ENCODE measurements at regions not wholly inside any gene's neighbourhood (a gene's known extent, or its start where the extent isn't known, plus 50 kb on each side); places are given as distances from the start of the nearest gene placed in this dataset.

- TF ChIP-seq TSHZ2 (CRISPR knock-in tag; IDR thresholded peaks at IDR 0.05) = no peak
- no peak for TF ChIP-seq GLIS3 (CRISPR knock-in tag; IDR thresholded peaks at IDR 0.05)
- no peak for TF ChIP-seq ARNTL (CRISPR knock-in tag; IDR thresholded peaks at IDR 0.05; ENCODE audit: borderline replicate concordance, low read depth)
- no peak for TF ChIP-seq POU6F1 (CRISPR knock-in tag; IDR thresholded peaks at IDR 0.05; ENCODE audit: borderline replicate concordance, low read depth)
- no peak for TF ChIP-seq TCF4 (CRISPR knock-in tag; IDR thresholded peaks at IDR 0.05; ENCODE audit: borderline replicate concordance)
- no peak for TF ChIP-seq SNAI2 (CRISPR knock-in tag; IDR thresholded peaks at IDR 0.05)
- no peak for TF ChIP-seq CREB5 (CRISPR knock-in tag; IDR thresholded peaks at IDR 0.05; ENCODE audit: low read depth)
- ATAC-seq = no peak
Measured at GRCh38 chr1:94611681-94612475, 70.3 kb upstream of the F3 start.

- no peak for TF ChIP-seq SNAI2 (CRISPR knock-in tag; IDR thresholded peaks at IDR 0.05)
- TF ChIP-seq GLIS3 (CRISPR knock-in tag; IDR thresholded peaks at IDR 0.05) = no peak
- TF ChIP-seq ISL1 (CRISPR knock-in tag; IDR thresholded peaks at IDR 0.05) = no peak
- TF ChIP-seq RARB (CRISPR knock-in tag; IDR thresholded peaks at IDR 0.05) = no peak
- TF ChIP-seq TSHZ2 (CRISPR knock-in tag; IDR thresholded peaks at IDR 0.05) = no peak
- no peak for TF ChIP-seq ZFP30 (CRISPR knock-in tag; IDR thresholded peaks at IDR 0.05)
- no peak for TF ChIP-seq ZNF8 (CRISPR knock-in tag; IDR thresholded peaks at IDR 0.05)
- no peak for TF ChIP-seq CSDC2 (CRISPR knock-in tag; IDR thresholded peaks at IDR 0.05)
- TF ChIP-seq ZNF70 (CRISPR knock-in tag; IDR thresholded peaks at IDR 0.05) = no peak
- TF ChIP-seq TCF4 (CRISPR knock-in tag; IDR thresholded peaks at IDR 0.05; ENCODE audit: borderline replicate concordance) = no peak
- TF ChIP-seq BACH2 (CRISPR knock-in tag; IDR thresholded peaks at IDR 0.05; ENCODE audit: borderline replicate concordance) = no peak
- TF ChIP-seq ZC3H10 (CRISPR knock-in tag; IDR thresholded peaks at IDR 0.05) = no peak
- TF ChIP-seq PPARA (CRISPR knock-in tag; IDR thresholded peaks at IDR 0.05; ENCODE audit: borderline replicate concordance) = no peak
- no peak for TF ChIP-seq ZNF565 (CRISPR knock-in tag; conservative IDR thresholded peaks at IDR 0.05; ENCODE audit: low read depth)
- no peak for TF ChIP-seq CSRNP3 (CRISPR knock-in tag; IDR thresholded peaks at IDR 0.05)
- no peak for ATAC-seq
Measured at GRCh38 chr1:94609619-94610018, 68.1 kb upstream of the F3 start.

GRCh38 chr1:94608852-94609530, 67.4 kb upstream of the F3 start:
- TF ChIP-seq SNAI2 (CRISPR knock-in tag; IDR thresholded peaks at IDR 0.05) (no peak), ESRRG (CRISPR knock-in tag; IDR thresholded peaks at IDR 0.05) (no peak), RARB (CRISPR knock-in tag; IDR thresholded peaks at IDR 0.05) (no peak), BACH2 (CRISPR knock-in tag; IDR thresholded peaks at IDR 0.05; ENCODE audit: borderline replicate concordance) (no peak), ZC3H10 (CRISPR knock-in tag; IDR thresholded peaks at IDR 0.05) (no peak), ZNF70 (CRISPR knock-in tag; IDR thresholded peaks at IDR 0.05) (no peak), CSRNP3 (CRISPR knock-in tag; IDR thresholded peaks at IDR 0.05) (no peak), TSHZ2 (CRISPR knock-in tag; IDR thresholded peaks at IDR 0.05) (no peak)
- no peak for ATAC-seq
